A549 (cell line): ENCODE measurements at regions not wholly inside any gene's neighbourhood (a gene's known extent, or its start where the extent isn't known, plus 50 kb on each side); places are given as distances from the start of the nearest gene placed in this dataset.

Experiments
- ATAC-seq, 2 experiments: fragments of 200-7000 bp in 1 of 2; fragments of >200 bp in 1 of 2; cut with Nextera tagmentation in 1 of 2; cut with Tn5 transposase in 1 of 2; 3 replicates each; pipeline versions ENCODE4 v1.8.0 to v1.9.1; 2018 to 2020; ENCODE audit warnings: mild to moderate bottlenecking in 1 of 2, moderate library complexity in 1 of 2
- CTCF ChIA-PET: fragments of 300-600 bp; sonication (Branson Sonifier 250); formaldehyde crosslinking; extraction: SDS; loops from one replicate; lab custom pipeline; 2021; ENCODE audit warnings: antibody characterized with exemption, inconsistent platforms; lab: Yijun Ruan, JAX
- POLR2A ChIA-PET: fragments of 350-600 bp; formaldehyde crosslinking; extraction: SDS; loops from one replicate; lab custom pipeline; 2021; ENCODE audit warnings: antibody characterized with exemption, inconsistent platforms; lab: Yijun Ruan, JAX
- DNase-seq, 2 experiments: peaks; one replicate each; pipeline versions ENCODE4 v3.0.0 to v3.0.0-alpha.2; 2011 to 2016; ENCODE audit warnings: low read depth in 1 of 2, low spot score in 1 of 2
- FAIRE-seq: peaks from 2 replicates; lab custom pipeline; 2011; peaks lifted over from hg19 to GRCh38; lab: Jason Lieb, UNC
- H3K27ac ChIP-seq, 2 experiments: fragments of >200 bp; sonication (Bioruptor Twin); formaldehyde crosslinking; 3 replicates each; pipeline ENCODE4 v1.5.1; 2016 to 2017
- H3K4me1 ChIP-seq: fragments of >200 bp; sonication (Bioruptor Twin); formaldehyde crosslinking; 3 replicates; pipeline ENCODE4 v1.6.1; 2016
- H3K4me2 ChIP-seq: fragments of >200 bp; sonication (Bioruptor Twin); formaldehyde crosslinking; 3 replicates; pipeline ENCODE4 v1.6.1; 2016
- H3K4me3 ChIP-seq: fragments of >200 bp; sonication (Bioruptor Twin); formaldehyde crosslinking; 3 replicates; pipeline ENCODE4 v1.5.1; 2016
- H3K9me3 ChIP-seq: fragments of >200 bp; sonication (Bioruptor Twin); formaldehyde crosslinking; 3 replicates; pipeline ENCODE4 v1.6.1; 2016
- CBX2 ChIP-seq: fragments of 200-600 bp; sonication (generic); IDR thresholded peaks from 2 replicates; pipeline ENCODE4 v1.6.1; 2016; ENCODE audit warnings: low read depth, mild to moderate bottlenecking, borderline replicate concordance
- CBX8 ChIP-seq: fragments of 200-600 bp; sonication (generic); IDR thresholded peaks from 2 replicates; pipeline ENCODE4 v1.6.1; 2016
- CHD2 ChIP-seq: fragments of 150-350 bp; IDR thresholded peaks from 2 replicates; pipeline ENCODE4 v1.6.1; 2014; ENCODE audit warnings: low read length; ENCODE audit not compliant: partially characterized antibody
- KDM1A ChIP-seq: fragments of 200-600 bp; sonication (generic); IDR thresholded peaks from 2 replicates; pipeline ENCODE4 v1.6.1; 2016; ENCODE audit warnings: low read depth, mild to moderate bottlenecking
- KDM5A ChIP-seq: fragments of 200-600 bp; sonication (generic); IDR thresholded peaks from 2 replicates; pipeline ENCODE4 v1.6.1; 2016; ENCODE audit warnings: antibody characterized with exemption, mild to moderate bottlenecking
- NFE2L2 ChIP-seq: fragments of 150-350 bp; conservative IDR thresholded peaks from 2 replicates; pipeline ENCODE4 v1.6.1; 2014; ENCODE audit warnings: low read length
- RCOR1 ChIP-seq: fragments of 150-350 bp; IDR thresholded peaks from 2 replicates; pipeline ENCODE4 v1.6.1; 2014; ENCODE audit warnings: antibody characterized with exemption, low read length, low read depth
- RFX5 ChIP-seq: fragments of 450-650 bp; IDR thresholded peaks from 2 replicates; pipeline ENCODE4 v1.7.1; 2014; ENCODE audit warnings: antibody characterized with exemption, mild to moderate bottlenecking, moderate library complexity
- SMC3 ChIP-seq: fragments of >200 bp; sonication (Bioruptor Twin); formaldehyde crosslinking; IDR thresholded peaks from 3 replicates; pipeline ENCODE4 v1.6.1; 2018; ENCODE audit warnings: inconsistent platforms
- SREBF2 ChIP-seq: fragments of 450-650 bp; IDR thresholded peaks from 2 replicates; pipeline ENCODE4 v1.6.1; 2014; ENCODE audit warnings: mild to moderate bottlenecking, moderate library complexity
- TP53 ChIP-seq: fragments of 250-450 bp; sonication (Bioruptor Pico); IDR thresholded peaks from 2 replicates; pipeline ENCODE4 v1.5.0; 2021; ENCODE audit warnings: mild to moderate bottlenecking, moderate library complexity
- ZFP36 ChIP-seq: fragments of 450-650 bp; IDR thresholded peaks from 2 replicates; pipeline ENCODE4 v1.6.1; 2014; ENCODE audit warnings: borderline replicate concordance; ENCODE audit not compliant: partially characterized antibody
- WGBS: methylation state at CpG from one replicate; pipeline ENCODE4 v1.1.6; 2017; ENCODE audit errors: missing lambda C conversion rate; 5-methylcytosine and 5-hydroxymethylcytosine counted together
- TF ChIP-seq, protein P1 (sequence below): IDR thresholded peaks from 2 replicates; pipeline ENCODE4 v1.6.1; 2012
- TF ChIP-seq, protein P2 (sequence below): IDR thresholded peaks from 2 replicates; pipeline ENCODE4 v1.6.1; 2012; ENCODE audit warnings: low read depth, borderline replicate concordance
- TF ChIP-seq, protein P3 (sequence below): fragments of 250-450 bp; sonication (Bioruptor Pico); IDR thresholded peaks from 2 replicates; pipeline ENCODE4 v1.5.0; 2021; ENCODE audit warnings: mild to moderate bottlenecking, moderate library complexity, borderline replicate concordance

DNA sequence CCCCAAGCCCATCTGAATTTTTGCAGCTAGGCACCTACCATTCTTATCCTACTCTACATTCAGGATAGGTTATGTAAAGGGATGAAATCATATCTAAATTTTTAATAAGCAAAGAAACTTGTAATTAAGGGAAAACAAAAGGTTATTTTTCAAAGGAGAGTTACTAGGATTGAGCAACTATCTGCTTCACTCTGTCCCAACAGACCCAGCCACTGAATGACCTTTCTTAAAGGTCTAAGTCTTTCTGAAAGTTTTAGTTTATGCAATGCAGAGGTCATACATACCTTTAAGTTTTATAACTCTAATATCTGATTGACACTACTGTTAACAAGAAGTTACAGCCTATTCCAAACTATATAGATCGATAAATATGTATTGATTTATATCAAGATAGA is 209.2 kb upstream of the CTNNB1 start:
- Histone ChIP-seq H3K9me3 (no peaks in the 10 kb centered on the region), H3K4me3 (no peak overlapping the region), H3K4me2 (no peak overlapping the region), H3K27ac (no peak overlapping the region), H3K4me1 (no peaks in the 10 kb centered on the region)
- DNase-seq (no peak), ATAC-seq (no peak), FAIRE-seq (no peak)
- TF ChIP-seq KDM1A, result no peak
- TF ChIP-seq, protein P1, sequence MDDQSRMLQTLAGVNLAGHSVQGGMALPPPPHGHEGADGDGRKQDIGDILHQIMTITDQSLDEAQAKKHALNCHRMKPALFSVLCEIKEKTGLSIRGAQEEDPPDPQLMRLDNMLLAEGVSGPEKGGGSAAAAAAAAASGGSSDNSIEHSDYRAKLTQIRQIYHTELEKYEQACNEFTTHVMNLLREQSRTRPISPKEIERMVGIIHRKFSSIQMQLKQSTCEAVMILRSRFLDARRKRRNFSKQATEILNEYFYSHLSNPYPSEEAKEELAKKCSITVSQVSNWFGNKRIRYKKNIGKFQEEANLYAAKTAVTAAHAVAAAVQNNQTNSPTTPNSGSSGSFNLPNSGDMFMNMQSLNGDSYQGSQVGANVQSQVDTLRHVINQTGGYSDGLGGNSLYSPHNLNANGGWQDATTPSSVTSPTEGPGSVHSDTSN, result no peak
- CTCF ChIA-PET, result no interaction called here
- POLR2A ChIA-PET, result no interaction called here
- 56% methylated on average over 1 of the region's 1 CpG for WGBS

DNA sequence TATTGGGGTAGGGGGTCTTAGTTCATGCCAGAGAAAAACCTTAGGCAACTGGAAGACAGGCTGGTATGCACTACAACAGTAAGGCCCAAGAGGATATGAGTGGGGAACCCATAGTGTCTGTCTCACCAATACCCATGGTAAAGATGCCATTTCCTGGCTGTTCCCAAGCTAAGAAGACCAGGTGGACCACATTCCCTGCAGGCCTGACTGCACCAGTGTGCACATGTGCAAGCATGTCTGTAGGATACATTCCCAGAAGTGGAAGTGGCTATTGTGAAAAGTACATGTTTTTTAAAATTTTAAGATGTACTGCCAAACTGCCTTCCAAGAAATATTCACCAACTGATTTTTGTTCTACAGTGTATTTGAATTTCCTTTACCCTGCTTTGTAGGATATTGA is 207.3 kb upstream of the CTNNB1 start:
- Histone ChIP-seq H3K9me3 (no peaks in the 10 kb centered on the region), H3K4me1 (peaks cover 7% of the 10 kb centered on the region; the same call in 2 of the 3 replicates)
- no peak for TF ChIP-seq CBX8
- TF ChIP-seq, all 56 proteins: peak for 0
- POLR2A ChIA-PET, result no interaction called here
- CTCF ChIA-PET, result no interaction called here
- Histone ChIP-seq H3K27ac (no peak overlapping the region), H3K4me2 (no peak overlapping the region), H3K4me3 (no peak overlapping the region)
- ATAC-seq (no peak), FAIRE-seq (no peak), DNase-seq (no peak)

DNA sequence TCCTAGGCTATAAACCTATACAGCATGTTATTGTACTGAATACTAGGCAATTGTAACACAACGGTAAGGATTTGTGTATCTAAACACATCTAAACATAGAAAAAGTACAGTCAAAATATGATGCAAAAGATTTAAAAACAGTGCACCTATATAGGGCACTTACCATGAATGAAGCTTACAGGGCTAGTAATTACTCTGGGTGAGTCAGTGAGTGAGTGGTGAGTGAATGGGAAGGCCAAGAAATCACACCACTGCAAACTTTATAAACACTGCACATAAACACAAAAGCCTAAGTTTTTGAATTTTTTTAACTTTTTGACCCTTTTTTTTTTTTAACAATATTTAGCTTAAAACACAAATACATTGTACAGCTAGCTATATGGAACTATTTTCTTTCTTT is 204.7 kb upstream of the CTNNB1 start:
- H3K4me2 ChIP-seq, result no peak overlapping the region
- ChIA-PET POLR2A (no interaction called here), CTCF (no interaction called here)
- H3K9me3 ChIP-seq, result no peaks in the 10 kb centered on the region
- FAIRE-seq (no peak), ATAC-seq (no peak), DNase-seq (no peak)
- H3K4me3 ChIP-seq, result no peak overlapping the region
- peaks cover 7% of the 10 kb centered on the region; the same call in 2 of the 3 replicates for H3K4me1 ChIP-seq
- H3K27ac ChIP-seq, result no peak overlapping the region
- 50% methylated on average over 1 of the region's 1 CpG for WGBS
- TF ChIP-seq SREBF2 (no peak), KDM5A (no peak), NFE2L2 (no peak), SMC3 (no peak), CBX8 (no peak), RCOR1 (no peak)
- TF ChIP-seq, protein P2, sequence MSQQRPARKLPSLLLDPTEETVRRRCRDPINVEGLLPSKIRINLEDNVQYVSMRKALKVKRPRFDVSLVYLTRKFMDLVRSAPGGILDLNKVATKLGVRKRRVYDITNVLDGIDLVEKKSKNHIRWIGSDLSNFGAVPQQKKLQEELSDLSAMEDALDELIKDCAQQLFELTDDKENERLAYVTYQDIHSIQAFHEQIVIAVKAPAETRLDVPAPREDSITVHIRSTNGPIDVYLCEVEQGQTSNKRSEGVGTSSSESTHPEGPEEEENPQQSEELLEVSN, result no peak

DNA sequence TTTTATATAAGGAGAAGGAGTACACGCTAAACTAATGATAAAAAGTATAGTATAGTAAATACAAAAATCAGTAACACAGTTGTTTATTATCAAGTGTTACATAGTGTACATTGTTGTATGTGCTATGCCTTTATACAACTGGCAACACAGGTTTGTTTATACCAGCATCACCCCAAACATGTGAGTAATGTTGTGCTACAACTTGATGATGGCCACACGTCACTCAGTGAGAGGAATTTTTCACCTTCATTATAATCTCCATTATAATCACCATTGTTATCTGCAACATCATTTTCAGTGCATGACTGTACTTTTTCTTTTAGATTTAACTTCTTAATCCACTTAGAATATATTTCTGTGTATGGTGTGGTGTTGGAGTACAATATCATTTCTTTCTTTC is 204.0 kb upstream of the CTNNB1 start:
- Histone ChIP-seq H3K4me1 (peaks cover 7% of the 10 kb centered on the region; the same call in 2 of the 3 replicates), H3K4me2 (no peak overlapping the region), H3K9me3 (no peaks in the 10 kb centered on the region), H3K4me3 (no peak overlapping the region), H3K27ac (no peak overlapping the region)
- DNase-seq (no peak), FAIRE-seq (no peak), ATAC-seq (no peak)
- POLR2A ChIA-PET, result no interaction called here
- no peak for TF ChIP-seq CBX2
- TF ChIP-seq RFX5, result no peak
- WGBS, result 86% methylated on average over 2 of the region's 2 CpGs
- CTCF ChIA-PET, result no interaction called here

DNA sequence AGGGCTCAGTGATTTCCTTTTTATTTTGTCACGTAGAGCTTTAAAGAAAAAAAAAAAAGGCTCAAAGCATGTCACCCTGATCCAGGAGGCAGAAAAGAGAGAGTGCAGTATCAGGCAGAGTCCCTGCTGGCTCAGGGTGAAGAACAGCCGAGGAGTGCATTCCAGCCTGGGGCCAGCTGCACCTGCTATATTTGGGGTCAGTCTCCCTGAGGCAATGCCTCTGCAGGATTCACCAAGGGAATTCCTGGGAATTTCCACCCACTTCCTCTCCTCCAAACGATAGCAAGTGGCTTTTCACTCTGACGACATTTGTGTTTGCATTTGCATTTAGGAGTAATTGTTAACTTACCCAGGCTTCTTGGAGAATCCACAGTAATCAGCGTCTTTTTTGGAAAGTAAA is 202.9 kb upstream of the CTNNB1 start:
- ATAC-seq (no peak), FAIRE-seq (no peak), DNase-seq (no peak)
- H3K27ac ChIP-seq, result no peak overlapping the region
- no peak overlapping the region for H3K4me3 ChIP-seq
- POLR2A ChIA-PET, result no interaction called here
- CTCF ChIA-PET, result no interaction called here
- H3K4me2 ChIP-seq, result peak overlapping the region; percentile 44; the same call in 2 of the 3 replicates
- H3K4me1 ChIP-seq, result peaks cover 7% of the 10 kb centered on the region; the same call in 2 of the 3 replicates
- no peaks in the 10 kb centered on the region for H3K9me3 ChIP-seq
- WGBS, result 22% methylated on average over 5 of the region's 5 CpGs
- TF ChIP-seq KDM1A (no peak), ZFP36 (no peak), TP53 (no peak), CHD2 (no peak)
- TF ChIP-seq, protein P3, sequence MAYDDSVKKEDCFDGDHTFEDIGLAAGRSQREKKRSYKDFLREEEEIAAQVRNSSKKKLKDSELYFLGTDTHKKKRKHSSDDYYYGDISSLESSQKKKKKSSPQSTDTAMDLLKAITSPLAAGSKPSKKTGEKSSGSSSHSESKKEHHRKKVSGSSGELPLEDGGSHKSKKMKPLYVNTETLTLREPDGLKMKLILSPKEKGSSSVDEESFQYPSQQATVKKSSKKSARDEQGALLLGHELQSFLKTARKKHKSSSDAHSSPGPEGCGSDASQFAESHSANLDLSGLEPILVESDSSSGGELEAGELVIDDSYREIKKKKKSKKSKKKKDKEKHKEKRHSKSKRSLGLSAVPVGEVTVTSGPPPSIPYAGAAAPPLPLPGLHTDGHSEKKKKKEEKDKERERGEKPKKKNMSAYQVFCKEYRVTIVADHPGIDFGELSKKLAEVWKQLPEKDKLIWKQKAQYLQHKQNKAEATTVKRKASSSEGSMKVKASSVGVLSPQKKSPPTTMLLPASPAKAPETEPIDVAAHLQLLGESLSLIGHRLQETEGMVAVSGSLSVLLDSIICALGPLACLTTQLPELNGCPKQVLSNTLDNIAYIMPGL, result no peak
